PFSK-1 (cell line): ENCODE measurements at regions not wholly inside any gene's neighbourhood (a gene's known extent, or its start where the extent isn't known, plus 50 kb on each side); places are given as distances from the start of the nearest gene placed in this dataset.

Source experiments
- FOXP2 ChIP-seq: optimal IDR thresholded peaks from 2 replicates; pipeline ENCODE3; 2011; ENCODE audit warnings: borderline replicate concordance, control low read depth, inconsistent platforms; ENCODE audit not compliant: insufficient read depth; ENCODE audit errors: extremely low read length, extremely low read depth
- POLR2AphosphoS5 ChIP-seq: IDR thresholded peaks from 2 replicates; pipeline ENCODE4 v1.6.1; 2012; ENCODE audit warnings: low read depth, mild to moderate bottlenecking, control low read depth, low read length, moderate library complexity
- SIN3A ChIP-seq: IDR thresholded peaks from 2 replicates; pipeline ENCODE4 v1.6.1; 2012; ENCODE audit warnings: mild to moderate bottlenecking, low read length, moderate library complexity, borderline replicate concordance; ENCODE audit not compliant: insufficient read depth
- TAF1 ChIP-seq: IDR thresholded peaks from 2 replicates; pipeline ENCODE4 v1.6.1; 2012; ENCODE audit warnings: low read length, control low read depth, borderline replicate concordance; ENCODE audit not compliant: insufficient read depth
- TF ChIP-seq, protein P1 (sequence below), 2 experiments: IDR thresholded peaks; 2 replicates each; pipeline versions ENCODE4 v1.6.1 to v1.8.0; 2011 to 2012; ENCODE audit warnings: low read depth in 2 of 2, low read length in 2 of 2, control low read depth in 1 of 2, inconsistent platforms in 1 of 2, mild to moderate bottlenecking in 1 of 2, moderate library complexity in 1 of 2; ENCODE audit not compliant: insufficient read depth in 1 of 2

GRCh38 chr5:63743096-63743798, 219.0 kb downstream of the HTR1A start:
- no peak for TF ChIP-seq TAF1
- TF ChIP-seq, protein P1, sequence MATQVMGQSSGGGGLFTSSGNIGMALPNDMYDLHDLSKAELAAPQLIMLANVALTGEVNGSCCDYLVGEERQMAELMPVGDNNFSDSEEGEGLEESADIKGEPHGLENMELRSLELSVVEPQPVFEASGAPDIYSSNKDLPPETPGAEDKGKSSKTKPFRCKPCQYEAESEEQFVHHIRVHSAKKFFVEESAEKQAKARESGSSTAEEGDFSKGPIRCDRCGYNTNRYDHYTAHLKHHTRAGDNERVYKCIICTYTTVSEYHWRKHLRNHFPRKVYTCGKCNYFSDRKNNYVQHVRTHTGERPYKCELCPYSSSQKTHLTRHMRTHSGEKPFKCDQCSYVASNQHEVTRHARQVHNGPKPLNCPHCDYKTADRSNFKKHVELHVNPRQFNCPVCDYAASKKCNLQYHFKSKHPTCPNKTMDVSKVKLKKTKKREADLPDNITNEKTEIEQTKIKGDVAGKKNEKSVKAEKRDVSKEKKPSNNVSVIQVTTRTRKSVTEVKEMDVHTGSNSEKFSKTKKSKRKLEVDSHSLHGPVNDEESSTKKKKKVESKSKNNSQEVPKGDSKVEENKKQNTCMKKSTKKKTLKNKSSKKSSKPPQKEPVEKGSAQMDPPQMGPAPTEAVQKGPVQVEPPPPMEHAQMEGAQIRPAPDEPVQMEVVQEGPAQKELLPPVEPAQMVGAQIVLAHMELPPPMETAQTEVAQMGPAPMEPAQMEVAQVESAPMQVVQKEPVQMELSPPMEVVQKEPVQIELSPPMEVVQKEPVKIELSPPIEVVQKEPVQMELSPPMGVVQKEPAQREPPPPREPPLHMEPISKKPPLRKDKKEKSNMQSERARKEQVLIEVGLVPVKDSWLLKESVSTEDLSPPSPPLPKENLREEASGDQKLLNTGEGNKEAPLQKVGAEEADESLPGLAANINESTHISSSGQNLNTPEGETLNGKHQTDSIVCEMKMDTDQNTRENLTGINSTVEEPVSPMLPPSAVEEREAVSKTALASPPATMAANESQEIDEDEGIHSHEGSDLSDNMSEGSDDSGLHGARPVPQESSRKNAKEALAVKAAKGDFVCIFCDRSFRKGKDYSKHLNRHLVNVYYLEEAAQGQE (IDR thresholded peaks at IDR 0.05; ENCODE audit: insufficient read depth in 1 of 2, low read depth in 2 of 2, low read length in 2 of 2): no peak
- TF ChIP-seq POLR2AphosphoS5: no peak
- TF ChIP-seq SIN3A: no peak
- TF ChIP-seq FOXP2: no peak

DNA sequence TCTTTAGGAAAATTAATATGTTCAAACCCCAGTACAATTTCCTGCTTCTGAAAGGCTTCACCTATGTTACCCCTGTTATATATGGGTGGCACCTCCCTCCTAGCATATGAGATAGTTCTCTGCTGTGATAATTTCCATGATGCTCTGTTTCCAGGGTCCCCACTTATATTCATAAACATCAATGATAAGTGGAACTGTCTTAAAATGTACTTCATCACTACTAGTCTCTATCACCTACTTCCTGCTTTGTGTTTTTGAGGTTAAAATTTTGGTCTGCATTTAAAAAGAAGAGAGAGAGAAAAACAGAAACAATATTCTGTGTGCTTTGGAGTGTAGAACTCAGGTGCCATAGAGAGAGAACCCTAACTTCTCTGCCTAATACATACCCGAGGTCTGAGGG, 234.7 kb downstream of the HTR1A start:
- no peak for TF ChIP-seq FOXP2
- TF ChIP-seq, protein P1 (IDR thresholded peaks at IDR 0.05; ENCODE audit: insufficient read depth in 1 of 2, low read depth in 2 of 2, low read length in 2 of 2): no peak
- TF ChIP-seq POLR2AphosphoS5: no peak
- no peak for TF ChIP-seq TAF1
- TF ChIP-seq SIN3A: no peak

DNA sequence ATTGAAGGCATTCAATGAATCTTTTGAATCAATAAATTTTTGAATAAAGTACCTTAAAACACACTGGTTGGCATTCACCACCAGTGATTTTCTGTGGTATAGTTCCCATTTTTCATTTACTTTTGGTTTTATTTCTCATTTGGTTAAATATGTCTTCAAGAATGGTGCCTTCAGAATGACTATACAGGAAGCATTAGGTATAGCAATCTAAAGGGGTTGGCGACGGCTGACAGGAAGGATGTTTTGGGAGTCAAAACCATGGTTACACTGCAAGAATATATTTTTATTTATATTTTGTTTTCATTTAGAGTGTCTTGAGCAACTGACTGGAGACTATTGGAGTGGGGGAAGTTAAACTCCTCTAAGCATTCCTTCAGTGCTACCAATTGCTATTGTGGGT, 235.7 kb downstream of the HTR1A start:
- TF ChIP-seq TAF1 (no peak), SIN3A (no peak), POLR2AphosphoS5 (no peak), FOXP2 (no peak)
- TF ChIP-seq, protein P1 (IDR thresholded peaks at IDR 0.05; ENCODE audit: insufficient read depth in 1 of 2, low read depth in 2 of 2, low read length in 2 of 2): no peak

DNA sequence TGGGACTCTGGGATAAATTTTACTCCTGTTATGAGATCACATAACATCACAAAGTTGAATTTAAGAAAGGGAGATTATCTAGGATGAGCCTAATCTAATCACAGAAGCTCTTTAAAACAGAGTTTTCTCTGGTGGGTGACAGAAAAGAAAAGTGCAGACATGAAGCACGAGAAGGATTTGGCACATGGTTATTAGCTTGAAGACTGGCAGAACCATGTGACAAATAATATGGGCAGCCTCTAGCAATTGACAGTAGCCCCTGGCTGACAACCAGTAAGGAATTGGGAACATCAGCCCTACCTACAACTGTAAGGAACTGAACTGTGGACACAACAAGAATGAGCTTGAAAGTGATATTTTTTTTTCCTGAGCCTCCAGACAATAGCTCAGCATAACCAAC, 243.1 kb downstream of the HTR1A start:
- TF ChIP-seq, protein P1 (IDR thresholded peaks at IDR 0.05; ENCODE audit: insufficient read depth in 1 of 2, low read depth in 2 of 2, low read length in 2 of 2): no peak
- TF ChIP-seq POLR2AphosphoS5 (no peak), FOXP2 (no peak), SIN3A (no peak), TAF1 (no peak)
